K562 (cell line): ENCODE measurements at regions not wholly inside any gene's neighbourhood (a gene's known extent, or its start where the extent isn't known, plus 50 kb on each side); places are given as distances from the start of the nearest gene placed in this dataset.

Experiments
- ATAC-seq: fragments of 200-7000 bp; cut with Tn5 transposase; 3 replicates; pipeline ENCODE4 v1.9.1; 2020; ENCODE audit warnings: moderate library complexity
- BruUV-seq: library from RNA; stranded (reverse); fragments of 400-500 nt; replicated peaks from 2 replicates; lab custom pipeline; 2021; lab: Mats Ljungman, UMichigan
- CTCF ChIA-PET: fragments of 300-600 bp; formaldehyde crosslinking; extraction: SDS; loops from one replicate; lab custom pipeline; 2021; ENCODE audit warnings: low intra/inter-chr PET ratio; lab: Yijun Ruan, JAX
- POLR2A ChIA-PET: fragments of 300-600, 350-650 bp; sonication (Branson Sonifier 250); formaldehyde crosslinking; extraction: SDS; loops from one replicate; lab custom pipeline; 2021; ENCODE audit warnings: antibody characterized with exemption, inconsistent platforms; lab: Yijun Ruan, JAX
- DNase-seq, 4 experiments: peaks; one replicate each; pipeline versions ENCODE4 v3.0.0 to v3.0.0-alpha.2; 2011 to 2018; ENCODE audit warnings: low spot score in 3 of 4, mixed read lengths in 3 of 4; ENCODE audit errors: extremely low read depth in 1 of 4
- FAIRE-seq: peaks from 2 replicates; lab custom pipeline; 2011; peaks lifted over from hg19 to GRCh38; lab: Jason Lieb, UNC
- H2AFZ ChIP-seq: 2 replicates; pipeline ENCODE4 v1.6.0; 2011; ENCODE audit warnings: low read depth, low read length, control low read depth, inconsistent platforms
- H3K27ac ChIP-seq: fragments of 200-600 bp; 3 replicates; pipeline ENCODE4 v1.8.0; 2011; ENCODE audit warnings: low read depth, mild to moderate bottlenecking, control low read depth, inconsistent platforms, low read length, moderate library complexity, mixed read lengths; ENCODE audit errors: extremely low read depth
- H3K27me3 ChIP-seq, 2 experiments: fragments of 300-600 bp in 1 of 2; 2 replicates in 1 of 2; 3 replicates in 1 of 2; pipeline versions ENCODE4 v1.6.0 to v1.8.0; 2011; ENCODE audit warnings: inconsistent platforms in 2 of 2, low read length in 2 of 2, mild to moderate bottlenecking in 1 of 2, mixed read lengths in 1 of 2, moderate library complexity in 1 of 2; ENCODE audit not compliant: control insufficient read depth in 2 of 2, insufficient read depth in 2 of 2
- H3K36me3 ChIP-seq: fragments of 300-600 bp; 3 replicates; pipeline ENCODE4 v1.8.0; 2011; ENCODE audit warnings: mild to moderate bottlenecking, low read length, inconsistent platforms; ENCODE audit not compliant: control insufficient read depth, insufficient read depth
- H3K4me1 ChIP-seq, 2 experiments: fragments of 200-600 bp in 1 of 2; replicated peaks in 1 of 2; 2 replicates in 1 of 2; 3 replicates in 1 of 2; pipeline versions ENCODE4 v1.5.1 to v1.8.0; 2011; ENCODE audit warnings: inconsistent platforms in 2 of 2, low read length in 2 of 2, mild to moderate bottlenecking in 1 of 2, mixed read lengths in 1 of 2, moderate library complexity in 1 of 2; ENCODE audit not compliant: control insufficient read depth in 2 of 2, insufficient read depth in 2 of 2
- H3K4me2 ChIP-seq: 2 replicates; pipeline ENCODE4 v1.6.1; 2011; ENCODE audit warnings: low read length, control low read depth, inconsistent platforms, mixed read lengths; ENCODE audit not compliant: insufficient read depth
- H3K4me3 ChIP-seq: fragments of 200-600 bp; sonication (generic), shearing (Covaris generic); 2 replicates; pipeline ENCODE4 v1.5.1; 2016; ENCODE audit warnings: control low read depth, inconsistent platforms
- H3K79me2 ChIP-seq: fragments of 200-600 bp; 3 replicates; pipeline ENCODE4 v1.8.0; 2011; ENCODE audit warnings: low read length, inconsistent platforms; ENCODE audit not compliant: control insufficient read depth, insufficient read depth
- H3K9ac ChIP-seq, 2 experiments: 2 replicates each; pipeline versions ENCODE4 v1.6.0 to v1.6.1; 2011; ENCODE audit warnings: low read depth in 2 of 2, low read length in 2 of 2, control low read depth in 1 of 2, inconsistent platforms in 1 of 2, mild to moderate bottlenecking in 1 of 2, mixed read lengths in 1 of 2; ENCODE audit not compliant: insufficient read depth in 1 of 2
- H3K9me1 ChIP-seq: one replicate; pipeline ENCODE4 v1.6.0; 2011; ENCODE audit warnings: inconsistent platforms, mild to moderate bottlenecking, low read length, moderate library complexity; ENCODE audit not compliant: control insufficient read depth, insufficient read depth
- H3K9me3 ChIP-seq: replicated peaks from 2 replicates; pipeline ENCODE4 v1.5.1; 2011; ENCODE audit warnings: low read depth, low read length, inconsistent platforms; ENCODE audit not compliant: control insufficient read depth, insufficient read depth
- H4K20me1 ChIP-seq: replicated peaks from 2 replicates; pipeline ENCODE4 v1.6.1; 2011; ENCODE audit warnings: low read length, inconsistent platforms, mixed read lengths; ENCODE audit not compliant: control insufficient read depth, insufficient read depth
- CBFA2T3 ChIP-seq: fragments of 450-650 bp; IDR thresholded peaks from 2 replicates; pipeline ENCODE4 v1.6.1; 2017
- KAT7 ChIP-seq: sonication (generic); formaldehyde crosslinking; IDR thresholded peaks from 2 replicates; pipeline ENCODE4 v1.8.0; 2022; ENCODE audit warnings: missing genetic modification reagents, mild to moderate bottlenecking, borderline replicate concordance
- LEF1 ChIP-seq: fragments of 450-650 bp; IDR thresholded peaks from 2 replicates; pipeline ENCODE4 v1.6.1; 2016; ENCODE audit warnings: mild to moderate bottlenecking
- MAFG ChIP-seq: fragments of 450-650 bp; conservative IDR thresholded peaks from 2 replicates; pipeline ENCODE4 v1.6.1; 2016; ENCODE audit warnings: missing genetic modification characterization, missing compliant biosample characterization
- RAD21 ChIP-seq, 2 experiments: fragments of 250-450 bp in 1 of 2; fragments of 450-650 bp in 1 of 2; sonication (Bioruptor Pico) in 1 of 2; formaldehyde crosslinking in 1 of 2; IDR thresholded peaks in 1 of 2; conservative IDR thresholded peaks in 1 of 2; 2 replicates each; pipeline versions ENCODE4 v1.4.0 to v1.8.0; 2020 to 2022; ENCODE audit warnings: mild to moderate bottlenecking in 2 of 2, moderate library complexity in 1 of 2
- RB1 ChIP-seq: fragments of 450-650 bp; IDR thresholded peaks from 2 replicates; pipeline ENCODE4 v1.6.1; 2017; ENCODE audit warnings: low read depth, mild to moderate bottlenecking
- RFX7 ChIP-seq: fragments of 250-450 bp; sonication (Bioruptor Pico); IDR thresholded peaks from 2 replicates; pipeline ENCODE4 v1.5.1; 2021; ENCODE audit warnings: mild to moderate bottlenecking
- SMAD3 ChIP-seq: fragments of 450-650 bp; formaldehyde crosslinking; conservative IDR thresholded peaks from 2 replicates; pipeline ENCODE4 v1.4.0; 2020; ENCODE audit warnings: mild to moderate bottlenecking
- ZNF583 ChIP-seq: fragments of 250-450 bp; sonication (Bioruptor Pico); IDR thresholded peaks from 2 replicates; pipeline ENCODE4 v1.4.0; 2020
- ZNF589 ChIP-seq: fragments of 200-800 bp; sonication (Bioruptor generic); IDR thresholded peaks from 2 replicates; pipeline ENCODE4 v1.6.1; 2016; ENCODE audit warnings: low read depth, missing genetic modification characterization, missing compliant biosample characterization
- WGBS: fragments of 100-300 bp; shearing (Covaris generic); methylation state at CpG from one replicate; pipeline ENCODE4 v1.1.6; 2016; ENCODE audit warnings: low coverage, mixed read lengths; ENCODE audit not compliant: insufficient coverage; ENCODE audit errors: missing lambda C conversion rate; 5-methylcytosine and 5-hydroxymethylcytosine counted together
- in situ Hi-C: fragments of 300-500 bp; cut with MboI; formaldehyde crosslinking; loops from 4 replicates; pipeline ENCODE4 v1.15.0; 2018; ENCODE audit warnings: inconsistent platforms, mixed read lengths
- intact Hi-C: fragments of 100-400 bp; cut with micrococcal nuclease; formaldehyde crosslinking; loops from 2 replicates; pipeline ENCODE4 v1.14.2; 2022
- TF ChIP-seq, protein P1 (sequence below), 2 experiments: fragments of 450-650 bp; IDR thresholded peaks; 2 replicates each; pipeline ENCODE4 v1.6.1; 2016; ENCODE audit warnings: mild to moderate bottlenecking in 2 of 2, borderline replicate concordance in 1 of 2, low read depth in 1 of 2, moderate library complexity in 1 of 2

DNA sequence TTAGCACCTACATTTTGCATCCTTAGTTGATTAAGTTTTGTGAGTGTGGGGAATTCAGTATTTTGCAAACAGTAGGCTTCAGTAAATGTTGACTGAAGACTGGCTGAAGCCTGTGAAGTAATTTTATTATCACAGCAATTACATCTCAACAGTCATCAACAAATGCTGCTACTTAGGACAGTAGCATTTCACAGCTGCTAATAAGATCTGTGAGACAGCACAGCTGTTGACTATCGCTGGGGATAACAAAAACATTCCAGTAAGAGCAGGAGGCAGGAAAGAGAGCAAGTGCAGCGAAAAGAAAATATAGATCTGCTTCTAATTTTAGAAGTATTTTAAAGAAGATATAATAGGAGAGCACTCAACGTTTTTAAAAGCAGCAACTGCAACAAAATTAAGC lies 117.3 kb upstream of the FGF10 start:
- H3K27ac ChIP-seq, result no peak overlapping the region
- intact Hi-C loops (no loop called here), in situ Hi-C loops (no loop called here)
- POLR2A ChIA-PET, result interaction anchor here (0.7 kb wide), 1 partner anchor 96 kb away, joined by 3 read pairs; no protein-coding TSS in a partner anchor
- ATAC-seq, result no peak
- no peaks in the 10 kb centered on the region for H3K36me3 ChIP-seq
- H3K9ac ChIP-seq, result no peak overlapping the region
- no peaks in the 10 kb centered on the region for H4K20me1 ChIP-seq
- CTCF ChIA-PET, result no interaction called here
- H3K9me1 ChIP-seq, result no peaks in the 10 kb centered on the region
- WGBS, result 0% methylated on average over 3 of the region's 3 CpGs
- H2AFZ ChIP-seq, result no peak overlapping the region
- no peaks in the 10 kb centered on the region for H3K9me3 ChIP-seq
- no peak overlapping the region for H3K4me3 ChIP-seq
- no peak overlapping the region for H3K4me2 ChIP-seq
- H3K27me3 ChIP-seq, result no peaks in the 10 kb centered on the region
- DNase-seq, result no peak
- no peak for FAIRE-seq
- H3K79me2 ChIP-seq, result no peaks in the 10 kb centered on the region
- H3K4me1 ChIP-seq, result no peaks in the 10 kb centered on the region
- BruUV-seq, result no TSS peak
- TF ChIP-seq, protein P1, sequence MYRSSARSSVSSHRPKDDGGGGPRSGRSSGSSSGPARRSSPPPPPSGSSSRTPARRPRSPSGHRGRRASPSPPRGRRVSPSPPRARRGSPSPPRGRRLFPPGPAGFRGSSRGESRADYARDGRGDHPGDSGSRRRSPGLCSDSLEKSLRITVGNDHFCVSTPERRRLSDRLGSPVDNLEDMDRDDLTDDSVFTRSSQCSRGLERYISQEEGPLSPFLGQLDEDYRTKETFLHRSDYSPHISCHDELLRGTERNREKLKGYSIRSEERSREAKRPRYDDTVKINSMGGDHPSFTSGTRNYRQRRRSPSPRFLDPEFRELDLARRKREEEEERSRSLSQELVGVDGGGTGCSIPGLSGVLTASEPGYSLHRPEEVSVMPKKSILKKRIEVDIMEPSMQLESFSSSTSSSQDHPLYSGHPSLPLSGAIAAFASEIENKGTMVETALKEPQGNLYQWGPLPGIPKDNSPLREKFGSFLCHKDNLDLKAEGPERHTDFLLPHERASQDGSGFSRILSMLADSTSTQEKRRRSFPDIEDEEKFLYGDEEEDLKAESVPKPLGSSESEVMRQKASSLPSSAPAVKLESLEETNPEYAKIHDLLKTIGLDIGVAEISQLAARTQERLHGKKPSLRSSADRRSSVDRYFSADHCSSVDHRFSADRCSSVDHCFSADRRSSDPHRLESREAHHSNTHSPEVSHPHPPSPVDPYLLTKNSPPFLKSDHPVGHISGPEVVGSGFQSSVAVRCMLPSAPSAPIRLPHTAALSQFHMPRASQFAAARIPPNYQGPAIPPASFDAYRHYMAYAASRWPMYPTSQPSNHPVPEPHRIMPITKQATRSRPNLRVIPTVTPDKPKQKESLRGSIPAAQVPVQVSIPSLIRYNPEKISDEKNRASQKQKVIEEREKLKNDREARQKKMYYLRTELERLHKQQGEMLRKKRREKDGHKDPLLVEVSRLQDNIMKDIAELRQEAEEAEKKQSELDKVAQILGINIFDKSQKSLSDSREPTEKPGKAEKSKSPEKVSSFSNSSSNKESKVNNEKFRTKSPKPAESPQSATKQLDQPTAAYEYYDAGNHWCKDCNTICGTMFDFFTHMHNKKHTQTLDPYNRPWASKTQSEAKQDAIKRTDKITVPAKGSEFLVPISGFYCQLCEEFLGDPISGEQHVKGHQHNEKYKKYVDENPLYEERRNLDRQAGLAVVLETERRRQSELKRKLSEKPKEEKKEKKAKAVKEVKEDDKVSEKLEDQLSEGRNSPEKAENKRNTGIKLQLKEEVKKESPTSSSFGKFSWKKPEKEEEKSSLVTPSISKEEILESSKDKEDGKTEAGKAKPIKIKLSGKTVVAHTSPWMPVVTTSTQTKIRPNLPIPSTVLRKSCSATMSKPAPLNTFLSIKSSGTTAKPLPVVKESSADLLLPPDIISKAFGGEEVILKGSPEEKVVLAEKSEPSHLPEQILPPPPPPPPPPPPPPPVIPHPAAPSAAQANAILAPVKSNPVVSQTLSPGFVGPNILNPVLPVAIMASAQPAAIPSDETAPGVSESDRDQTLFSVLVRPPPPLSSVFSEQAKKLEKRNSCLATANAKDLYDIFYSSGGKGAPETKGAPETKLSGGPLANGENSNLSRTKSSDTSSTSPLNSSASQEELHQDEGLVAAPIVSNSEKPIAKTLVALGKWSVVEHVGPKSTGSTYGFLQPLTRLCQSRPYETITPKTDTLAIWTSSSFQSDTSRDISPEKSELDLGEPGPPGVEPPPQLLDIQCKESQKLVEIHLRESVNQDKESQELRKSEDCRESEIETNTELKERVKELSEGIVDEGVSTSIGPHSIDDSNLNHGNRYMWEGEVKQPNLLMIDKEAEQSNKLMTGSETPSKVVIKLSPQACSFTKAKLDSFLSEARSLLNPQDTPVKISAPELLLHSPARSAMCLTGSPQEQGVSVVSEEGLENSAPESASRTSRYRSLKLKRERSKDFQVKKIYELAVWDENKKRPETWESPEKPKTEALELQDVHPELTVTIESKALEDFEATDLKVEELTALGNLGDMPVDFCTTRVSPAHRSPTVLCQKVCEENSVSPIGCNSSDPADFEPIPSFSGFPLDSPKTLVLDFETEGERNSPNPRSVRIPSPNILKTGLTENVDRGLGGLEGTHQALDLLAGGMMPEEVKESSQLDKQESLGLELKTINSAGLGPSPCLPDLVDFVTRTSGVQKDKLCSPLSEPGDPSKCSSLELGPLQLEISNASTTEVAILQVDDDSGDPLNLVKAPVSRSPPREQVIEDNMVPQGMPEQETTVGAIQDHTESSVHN (IDR thresholded peaks at IDR 0.05; ENCODE audit: borderline replicate concordance in 1 of 2, low read depth in 1 of 2), result no peak
- TF ChIP-seq KAT7 (CRISPR knock-in tag) (no peak), ZNF589 (CRISPR knock-in tag) (no peak), SMAD3 (CRISPR knock-in tag) (no peak), MAFG (no peak), LEF1 (no peak), ZNF583 (CRISPR knock-in tag) (no peak), RB1 (no peak), RFX7 (CRISPR knock-in tag) (no peak), RAD21 (CRISPR knock-in tag; conservative IDR thresholded peaks at IDR 0.05 in 1 of 2, IDR thresholded peaks at IDR 0.05 in 1 of 2) (no peak), CBFA2T3 (no peak)
